ENCODE measurements at regions not wholly inside any gene's neighbourhood (a gene's known extent, or its start where the extent isn't known, plus 50 kb on each side); places are given as distances from the start of the nearest gene placed in this dataset.

DNA sequence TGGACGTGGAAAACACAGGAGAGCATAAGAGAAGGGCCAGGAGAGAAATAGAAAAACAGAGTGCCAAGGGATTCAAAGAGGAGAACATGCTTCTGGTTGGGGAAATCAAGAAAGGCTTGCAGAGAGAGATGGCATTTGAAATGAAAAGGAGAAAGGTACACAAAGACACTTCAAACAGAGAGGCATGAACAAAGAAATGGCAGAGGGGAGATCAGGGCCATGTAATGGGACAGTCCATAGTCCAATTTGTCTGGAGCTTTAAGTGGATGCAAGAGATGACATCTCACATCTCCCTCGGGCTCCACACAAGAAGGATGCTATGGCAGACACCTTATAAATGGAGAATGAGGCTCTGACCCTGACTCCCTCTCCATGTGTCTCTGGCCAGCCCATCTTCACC is 331.1 kb downstream of the MLLT3 start:
- H3K9ac ChIP-seq (ENCODE audit: insufficient read depth in 1 of 2, low read depth in 2 of 2, low read length in 2 of 2) = no peak overlapping the region
- H3K27me3 ChIP-seq (ENCODE audit: control insufficient read depth in 2 of 2, insufficient read depth in 2 of 2, low read length in 2 of 2) = no peaks in the 10 kb centered on the region
- in situ Hi-C loops (cut with MboI) (no loop called here), intact Hi-C loops (cut with micrococcal nuclease) (no loop called here)
- H3K4me1 ChIP-seq (replicated peaks in 1 of 2; ENCODE audit: control insufficient read depth in 2 of 2, insufficient read depth in 2 of 2, low read length in 2 of 2) = no peaks in the 10 kb centered on the region
- ChIA-PET POLR2A (no interaction called here), CTCF (ENCODE audit: low intra/inter-chr PET ratio) (no interaction called here)
- H3K9me3 ChIP-seq (replicated peaks; ENCODE audit: control insufficient read depth, insufficient read depth, low read depth, low read length) = no peaks in the 10 kb centered on the region
- no peak for DNase-seq (ENCODE audit: extremely low read depth in 1 of 4, low spot score in 3 of 4)
- no peak for ATAC-seq
- no peaks in the 10 kb centered on the region for H3K79me2 ChIP-seq (ENCODE audit: control insufficient read depth, insufficient read depth, low read length)
- no peak overlapping the region for H3K4me2 ChIP-seq (ENCODE audit: insufficient read depth, low read length)
- TF ChIP-seq RFX5 (IDR thresholded peaks at IDR 0.05; ENCODE audit: low read depth, low read length) (no peak), ZNF232 (CRISPR knock-in tag; IDR thresholded peaks at IDR 0.05) (no peak), ZNF717 (CRISPR knock-in tag; IDR thresholded peaks at IDR 0.05) (no peak), RBFOX2 (IDR thresholded peaks at IDR 0.05; ENCODE audit: low read depth, low read length) (no peak), SMAD3 (CRISPR knock-in tag; conservative IDR thresholded peaks at IDR 0.05) (no peak), ATF3 (IDR thresholded peaks at IDR 0.05) (no peak), ATF3 (CRISPR knock-in tag; conservative IDR thresholded peaks at IDR 0.05) (no peak), PHB (CRISPR knock-in tag; IDR thresholded peaks at IDR 0.05) (no peak), RERE (CRISPR knock-in tag; IDR thresholded peaks at IDR 0.05; ENCODE audit: borderline replicate concordance) (no peak), THRAP3 (IDR thresholded peaks at IDR 0.05; ENCODE audit: borderline replicate concordance) (no peak)
- H3K27ac ChIP-seq (ENCODE audit: extremely low read depth, low read depth, low read length) = no peak overlapping the region
- no peak overlapping the region for H2AFZ ChIP-seq (ENCODE audit: low read depth, low read length)
- H3K9me1 ChIP-seq (ENCODE audit: control insufficient read depth, insufficient read depth, low read length) = no peaks in the 10 kb centered on the region
- no peak overlapping the region for H3K4me3 ChIP-seq
- no TSS peak for BruUV-seq (replicated peaks)
- WGBS (ENCODE audit: insufficient coverage, low coverage, missing lambda C conversion rate) = 0% methylated on average over 2 of the region's 2 CpGs
- no peaks in the 10 kb centered on the region for H4K20me1 ChIP-seq (replicated peaks; ENCODE audit: control insufficient read depth, insufficient read depth, low read length)
- H3K36me3 ChIP-seq (ENCODE audit: control insufficient read depth, insufficient read depth, low read length) = no peaks in the 10 kb centered on the region
- FAIRE-seq = no peak
